DMS79 treated with DMSO at 0.1 percent for 48 hours (cell line): ENCODE measurements at regions not wholly inside any gene's neighbourhood (a gene's known extent, or its start where the extent isn't known, plus 50 kb on each side); places are given as distances from the start of the nearest gene placed in this dataset.

ENCODE experiments used
- DNase-seq: peaks from one replicate; lab custom pipeline; 2025; lab: John Stamatoyannopoulos, UW

DNA sequence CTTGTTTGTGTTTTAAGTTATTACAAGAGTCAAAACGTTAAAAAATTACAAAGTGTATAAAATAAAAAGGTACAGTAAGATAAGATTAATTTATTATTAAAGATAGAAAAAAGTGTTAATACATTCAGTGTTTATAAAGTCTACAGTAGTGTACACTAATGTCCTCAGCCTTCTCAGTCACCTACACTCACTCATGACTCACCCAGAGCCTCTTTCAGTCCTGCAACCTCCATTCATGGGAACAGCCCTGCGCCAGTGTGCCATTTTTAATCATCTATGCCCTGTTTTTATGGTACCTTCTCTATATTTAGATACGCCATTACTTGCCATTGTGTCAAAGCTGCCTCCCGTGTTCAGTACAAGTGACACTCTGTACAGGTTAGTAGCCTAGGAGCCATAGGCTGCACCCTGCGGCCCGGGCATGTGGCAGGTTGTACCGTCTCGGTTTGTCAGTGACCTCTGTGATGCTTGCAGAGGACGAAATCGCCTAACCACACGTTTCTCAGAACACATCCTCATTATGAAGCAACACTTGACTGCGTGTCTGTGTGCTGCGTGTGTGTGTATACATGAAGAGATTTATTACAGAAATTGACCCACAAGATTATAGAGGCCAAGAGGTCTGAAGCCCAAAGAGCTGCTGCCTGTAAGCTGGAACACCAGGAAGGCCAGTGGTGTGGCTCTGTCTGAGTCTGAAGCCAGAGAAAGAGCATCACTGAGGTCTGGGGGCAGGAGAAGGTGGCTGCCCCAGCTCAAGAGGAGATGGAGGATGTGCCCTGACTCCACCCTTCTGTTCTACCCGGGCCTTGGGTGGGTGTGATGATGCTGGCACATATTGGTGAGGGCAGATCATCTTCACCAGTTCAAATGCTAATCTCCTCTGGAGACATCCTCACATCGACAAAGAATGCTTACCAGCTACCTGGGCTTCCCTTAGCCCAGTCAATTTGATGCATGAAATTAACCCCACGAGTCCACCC, 116.6 kb upstream of the C14orf180 start:
- DNase-seq = peak; percentile 43

DNA sequence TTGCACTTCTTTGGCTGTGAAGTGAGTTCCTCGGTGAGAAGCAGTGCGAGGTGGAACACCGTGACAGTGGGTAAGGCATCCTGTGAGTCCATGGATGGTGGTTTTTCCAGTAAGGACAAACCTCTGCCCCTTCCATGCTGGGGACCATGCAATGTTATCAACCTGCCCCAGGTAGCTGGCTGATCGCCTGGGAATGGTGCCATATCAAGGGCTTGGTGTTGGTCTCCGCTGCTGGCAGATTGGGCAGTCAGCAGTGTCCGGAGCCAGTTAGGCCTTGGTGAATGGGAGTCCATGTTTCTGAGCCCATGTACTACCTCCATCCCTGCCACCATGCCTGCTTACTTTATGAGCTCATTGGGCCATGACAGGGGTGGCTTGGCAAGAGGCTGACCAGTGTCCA, 114.7 kb upstream of the C14orf180 start:
- DNase-seq = no peak

DNA sequence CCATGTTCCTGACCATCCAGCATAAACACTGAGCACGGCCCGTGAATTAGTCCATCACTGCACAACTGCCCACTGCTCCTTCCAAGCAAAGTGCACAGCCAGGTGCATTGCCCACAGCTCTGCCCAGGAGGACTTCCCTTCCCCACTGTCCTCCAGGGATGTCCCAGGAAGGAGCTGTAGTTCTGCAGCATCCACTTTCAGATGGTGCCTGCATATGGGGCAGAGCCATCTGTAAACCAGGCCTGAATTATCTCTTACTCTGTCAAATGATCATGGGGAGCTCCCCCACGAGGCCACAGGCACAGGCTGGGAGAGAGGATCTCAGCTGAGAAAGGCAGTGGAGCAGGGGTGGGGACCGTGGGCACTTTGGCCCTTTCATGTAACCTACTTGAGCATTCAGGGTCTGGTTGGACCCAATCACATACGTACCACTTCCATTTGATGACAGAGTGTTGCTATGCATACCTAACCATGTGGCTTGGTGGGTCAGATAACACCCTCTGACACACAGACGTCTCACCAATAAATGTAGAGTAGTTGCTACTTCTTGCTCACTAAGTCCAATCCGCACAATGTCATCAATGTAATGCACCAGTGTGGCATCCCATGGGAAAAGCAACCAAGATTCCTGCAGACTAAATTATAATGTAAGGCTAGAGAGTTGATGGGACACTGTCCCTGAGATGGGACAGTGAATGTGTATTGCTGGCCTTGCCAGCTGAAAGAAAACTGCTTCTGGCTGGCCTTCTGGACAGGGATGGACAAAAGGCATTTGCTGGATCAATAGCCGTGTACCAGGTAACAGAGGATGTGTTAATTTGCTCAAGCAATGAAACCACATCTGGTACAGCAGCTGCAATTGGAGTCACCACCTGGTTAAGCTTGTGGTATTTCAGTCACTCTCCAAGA, 113.8 kb upstream of the C14orf180 start:
- DNase-seq = no peak

DNA sequence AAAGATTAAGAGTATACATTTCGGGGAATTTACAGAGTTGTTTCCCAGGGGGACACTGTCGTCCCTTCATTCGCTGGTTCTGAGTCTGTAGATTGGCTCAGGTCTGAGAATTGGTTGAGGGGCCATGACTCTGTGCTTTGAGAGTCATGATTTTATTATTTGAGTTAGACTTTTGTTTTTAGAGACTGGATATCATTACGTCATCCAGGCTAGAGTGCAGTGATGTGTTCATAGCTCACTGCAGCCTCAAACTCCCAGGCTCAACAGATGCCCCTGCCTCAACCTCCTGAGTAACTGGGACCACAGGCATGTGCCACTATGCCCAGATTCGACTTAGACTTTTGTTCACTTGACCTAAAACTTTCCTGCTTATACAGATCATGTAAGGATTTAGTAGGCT, 112.3 kb upstream of the C14orf180 start:
- DNase-seq = no peak

DNA sequence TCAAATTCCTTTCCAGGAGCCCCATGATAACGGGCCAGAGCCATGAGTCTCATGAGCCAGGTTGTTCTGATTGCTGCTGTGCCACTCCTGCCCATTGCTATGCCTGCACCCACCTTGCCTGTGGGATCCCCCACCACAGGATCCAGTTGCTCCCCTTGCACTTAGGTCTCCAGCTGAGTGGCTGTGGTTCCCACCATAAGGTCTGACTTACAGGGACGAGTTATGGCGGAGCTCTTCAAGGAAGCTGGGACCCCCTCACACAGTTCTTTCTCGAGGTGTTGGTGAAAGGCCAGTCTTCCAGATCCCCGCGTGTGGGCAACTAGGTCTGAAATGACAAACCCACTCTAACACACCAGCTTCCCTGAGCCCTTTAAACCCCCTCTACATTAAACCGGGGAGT, 111.9 kb upstream of the C14orf180 start:
- DNase-seq = no peak

DNA sequence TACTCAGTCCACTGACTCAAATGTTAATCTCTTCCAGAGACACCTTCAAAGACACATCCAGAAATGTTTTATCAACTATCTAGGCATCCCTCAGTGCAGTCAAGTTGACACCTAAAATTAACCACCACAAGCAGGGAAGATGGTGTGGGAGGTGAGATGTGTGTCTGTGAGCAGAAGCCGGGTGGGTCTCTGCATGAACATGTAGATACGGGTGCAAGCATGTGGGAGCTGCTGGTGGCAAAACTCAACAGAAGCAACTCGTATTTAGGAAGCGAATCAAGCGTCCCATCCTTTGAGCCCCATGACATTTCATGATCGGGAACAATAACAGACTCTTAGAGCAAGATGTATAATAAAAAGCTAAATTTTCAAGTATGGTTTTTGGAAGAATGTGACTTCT, 110.0 kb upstream of the C14orf180 start:
- DNase-seq = no peak

DNA sequence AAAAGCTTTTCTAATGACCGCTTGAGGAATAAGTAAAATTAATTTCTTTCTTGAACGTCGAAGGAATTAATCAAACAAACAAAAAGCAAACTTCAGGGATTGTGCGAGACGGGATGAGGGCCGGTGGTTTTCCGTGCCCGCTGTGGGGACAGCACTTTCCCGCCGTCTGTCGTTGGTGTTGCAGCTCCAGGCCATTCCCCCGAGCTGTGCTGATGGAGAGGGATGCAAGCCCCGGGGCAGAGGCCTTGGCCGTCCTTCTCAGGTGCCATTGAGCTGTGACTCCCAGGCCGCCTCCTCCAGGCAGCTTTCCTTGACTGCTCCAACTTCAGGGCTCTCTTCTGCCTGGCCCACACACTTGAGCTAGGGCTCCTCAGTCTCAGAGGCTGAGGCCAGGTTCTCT, 109.0 kb upstream of the C14orf180 start:
- DNase-seq = no peak

DNA sequence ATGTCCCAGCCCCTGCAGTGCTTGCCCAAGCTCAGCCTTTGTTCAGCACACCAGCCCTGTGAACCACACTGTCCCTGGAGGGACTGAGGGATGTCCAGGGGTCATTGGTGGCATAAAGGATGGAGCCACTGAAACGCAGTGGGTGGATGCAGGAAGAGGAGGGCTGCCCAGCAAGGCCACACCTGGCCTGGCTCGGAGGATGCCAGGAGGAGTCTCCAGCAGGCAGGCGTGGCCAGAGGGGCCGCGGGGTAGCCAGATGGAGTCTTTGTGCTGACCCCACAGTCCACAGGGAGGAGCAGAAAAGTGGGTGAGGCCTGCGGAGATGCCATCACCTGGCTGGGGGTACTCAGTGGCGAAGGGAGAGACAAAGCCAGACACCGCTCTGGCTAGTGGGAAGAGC, 108.5 kb upstream of the C14orf180 start:
- DNase-seq = no peak

DNA sequence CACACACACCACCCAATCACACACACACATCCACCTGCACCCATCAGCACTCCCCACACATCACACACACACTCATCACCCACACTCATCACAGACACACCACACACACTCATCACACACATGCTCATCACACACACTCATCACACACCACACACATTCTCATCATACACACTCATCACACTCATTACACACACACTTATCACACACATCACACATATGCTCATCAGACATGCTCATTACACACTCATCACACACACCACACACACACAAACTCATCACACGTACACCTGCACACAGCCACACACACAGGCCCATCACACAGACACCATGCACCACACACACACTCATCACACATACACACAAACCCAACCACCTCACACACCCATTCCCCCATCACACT, 107.5 kb upstream of the C14orf180 start:
- no peak for DNase-seq

DNA sequence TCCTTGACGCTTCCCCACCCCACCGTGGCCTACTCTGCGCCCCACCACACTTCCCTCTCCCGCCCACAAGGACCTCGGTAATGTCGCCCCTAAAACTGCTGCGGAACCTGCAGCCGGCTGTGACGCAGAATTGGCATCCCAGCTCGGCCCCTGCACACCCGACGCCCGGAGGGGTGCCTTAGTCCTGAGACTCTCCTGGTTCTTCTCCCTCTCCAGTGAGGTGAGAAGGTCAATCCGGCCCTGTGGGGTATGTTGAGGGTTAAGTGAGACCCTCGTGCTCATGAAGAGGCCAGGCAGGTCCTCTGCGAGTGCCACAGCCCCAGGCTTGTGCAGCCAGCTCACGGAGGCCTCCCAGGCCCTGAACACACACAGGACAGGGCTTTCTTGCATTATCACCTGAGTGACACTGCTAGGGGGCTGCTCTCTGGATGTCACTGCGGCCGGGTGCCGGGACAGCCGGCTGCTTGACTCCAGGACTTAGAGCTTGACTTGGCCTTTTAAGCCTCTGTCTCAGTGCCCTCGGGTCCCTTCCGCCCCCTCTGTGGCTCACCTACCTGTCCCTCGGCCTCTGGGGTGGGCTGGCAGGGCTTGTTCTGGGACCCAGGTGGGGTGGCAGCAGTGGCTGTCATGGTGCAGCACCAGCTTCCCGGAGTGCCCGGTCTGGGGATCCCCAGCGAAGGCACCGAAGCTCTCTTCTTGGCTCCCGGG, 106.9 kb upstream of the C14orf180 start:
- DNase-seq = no peak

DNA sequence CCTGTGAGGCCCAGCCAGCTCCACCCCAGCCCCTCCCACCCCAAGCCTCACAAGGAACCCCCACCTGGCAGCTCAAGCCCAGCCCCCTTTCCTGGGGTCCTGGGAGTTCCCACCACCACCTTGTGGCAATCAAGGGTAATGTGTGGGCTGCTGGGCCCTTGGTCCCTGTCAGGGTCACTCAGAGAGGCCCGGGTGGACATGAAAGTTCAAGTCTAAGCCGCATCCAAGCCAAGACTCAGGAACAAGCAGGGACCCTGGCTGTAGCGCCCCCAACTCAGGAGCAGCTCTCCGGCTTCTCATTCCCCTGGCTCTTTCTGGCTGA, 106.4 kb upstream of the C14orf180 start:
- no peak for DNase-seq

DNA sequence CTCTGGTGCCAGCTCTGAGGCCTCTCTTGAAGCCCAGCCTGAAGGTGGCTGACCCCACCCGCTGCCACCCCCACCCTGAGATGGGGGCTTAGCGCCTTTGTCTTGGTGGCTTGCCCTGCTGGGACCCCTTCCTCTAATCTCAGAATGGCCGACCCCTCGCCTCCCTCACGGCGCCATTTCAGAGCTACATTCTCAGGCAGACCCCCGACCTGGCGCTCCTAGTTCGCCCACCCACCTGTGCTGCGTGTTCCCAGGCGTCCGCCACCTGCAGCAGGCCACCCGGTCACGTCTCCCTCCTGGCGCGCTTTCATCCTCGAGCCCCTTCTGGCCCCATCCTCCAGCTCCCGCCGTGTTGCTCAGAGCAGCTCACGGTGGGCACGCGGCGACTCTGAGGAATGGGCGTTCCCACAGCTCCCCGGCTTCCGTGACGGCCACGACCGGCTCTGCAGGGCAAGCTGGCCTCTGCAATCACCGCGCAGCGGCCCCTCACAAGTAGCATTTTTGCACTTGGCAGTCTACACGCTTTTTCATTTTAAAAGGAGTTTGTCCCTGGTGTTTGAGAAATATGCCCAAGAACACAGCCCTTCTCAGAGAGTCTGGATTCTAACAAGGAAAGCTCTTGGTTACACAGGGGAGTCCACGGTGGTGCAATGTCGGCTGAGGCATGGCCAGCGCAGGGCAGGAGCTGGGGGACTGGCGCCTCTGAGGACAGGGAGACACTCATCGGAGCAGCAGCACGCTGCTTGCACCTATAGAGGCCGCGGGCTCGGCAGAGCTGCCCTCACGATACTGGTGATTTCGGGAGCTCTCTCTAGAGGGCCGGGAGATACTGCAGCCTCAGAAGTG, 105.7 kb upstream of the C14orf180 start:
- no peak for DNase-seq

DNA sequence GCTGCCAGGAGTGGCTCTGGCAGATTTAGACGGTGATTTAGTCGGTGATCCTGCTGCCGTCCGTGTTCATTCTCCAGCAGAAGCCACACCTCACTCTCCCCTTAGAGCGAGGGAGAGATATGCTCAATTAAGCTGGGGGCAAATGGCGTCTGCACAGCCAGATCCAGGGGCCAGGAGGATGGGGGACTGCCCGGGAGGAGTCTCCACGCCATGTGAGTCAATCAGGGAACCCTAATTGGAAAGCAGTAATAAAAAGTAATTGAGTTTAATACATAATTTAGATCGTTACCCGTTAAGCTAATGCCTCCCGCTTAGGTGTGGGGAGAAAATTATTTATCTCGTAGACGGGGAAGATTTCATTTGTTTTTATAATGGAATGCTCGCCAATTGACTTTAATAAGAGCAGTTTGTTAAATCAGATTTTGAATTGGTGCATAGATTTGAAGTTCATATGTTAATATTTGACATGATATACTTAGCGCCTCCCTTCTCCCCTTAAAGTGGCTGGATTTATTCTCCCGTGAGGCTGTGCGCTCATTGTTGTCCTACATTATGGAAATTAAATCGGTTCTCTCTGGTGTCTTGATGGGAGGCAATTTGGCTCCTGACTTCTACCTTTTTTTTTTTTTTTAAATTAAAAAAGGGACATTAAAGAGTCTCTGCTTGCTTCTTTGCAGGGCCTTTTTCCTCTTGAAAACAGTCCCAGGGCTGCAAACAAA, 104.9 kb upstream of the C14orf180 start:
- no peak for DNase-seq

DNA sequence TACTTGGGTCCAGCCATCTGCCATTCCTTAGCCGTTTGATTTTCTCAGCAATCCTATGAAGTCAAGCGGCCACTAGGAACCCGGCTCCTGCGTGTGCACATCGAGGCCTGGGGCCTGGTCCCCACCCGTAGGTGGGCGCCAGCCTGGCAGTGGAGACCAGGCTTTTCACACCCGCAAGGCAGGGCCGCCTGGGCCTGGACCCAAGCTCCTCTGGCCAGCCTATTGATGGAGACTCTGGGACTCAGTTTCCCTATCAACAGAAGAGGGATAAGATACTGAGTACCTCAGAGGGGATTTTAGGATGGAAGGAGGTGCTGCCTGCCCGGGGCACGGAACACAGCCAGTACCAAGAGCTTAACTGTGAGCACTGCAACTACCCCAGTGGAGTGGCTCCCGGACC, 104.3 kb upstream of the C14orf180 start:
- no peak for DNase-seq

DNA sequence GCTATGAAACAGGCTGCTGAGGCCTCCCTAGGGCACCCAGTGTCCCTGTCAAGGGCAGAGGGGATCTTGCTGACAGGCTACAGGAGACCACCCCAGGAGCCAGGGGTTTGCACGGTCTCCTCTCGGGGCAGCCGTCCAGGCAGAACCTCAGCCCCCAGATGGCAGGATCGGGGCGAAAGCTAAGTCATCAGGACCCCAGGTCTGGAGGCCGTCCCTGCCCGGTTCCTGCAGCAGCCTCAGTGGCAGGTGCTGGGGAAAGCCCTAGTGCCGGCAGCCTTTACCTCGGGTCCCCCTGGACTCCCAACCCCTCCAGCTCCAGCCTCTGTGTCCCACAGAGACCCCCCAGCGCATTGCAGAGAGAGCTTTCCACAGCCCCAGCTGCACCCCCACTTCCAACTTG, 103.8 kb upstream of the C14orf180 start:
- no peak for DNase-seq

DNA sequence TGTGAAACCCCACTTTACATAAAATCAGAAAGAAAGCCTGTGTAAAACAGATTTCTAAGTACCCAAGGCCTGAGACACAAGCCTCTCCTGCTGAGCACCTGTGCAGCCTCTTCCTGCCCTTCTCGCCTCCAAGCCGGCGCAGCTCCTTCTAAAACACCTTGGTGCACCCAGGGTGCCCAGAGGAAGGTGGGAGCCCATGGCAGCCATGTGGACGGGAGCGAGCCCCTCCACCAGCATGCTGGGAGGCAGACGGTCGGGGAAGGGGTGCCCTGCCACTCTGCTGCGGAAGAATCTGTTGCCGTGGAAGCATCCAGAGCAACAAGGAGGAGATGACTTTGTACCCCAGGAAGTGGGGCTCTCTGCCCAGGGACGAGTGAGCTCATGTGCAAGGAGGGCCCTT, 103.1 kb upstream of the C14orf180 start:
- DNase-seq = no peak

DNA sequence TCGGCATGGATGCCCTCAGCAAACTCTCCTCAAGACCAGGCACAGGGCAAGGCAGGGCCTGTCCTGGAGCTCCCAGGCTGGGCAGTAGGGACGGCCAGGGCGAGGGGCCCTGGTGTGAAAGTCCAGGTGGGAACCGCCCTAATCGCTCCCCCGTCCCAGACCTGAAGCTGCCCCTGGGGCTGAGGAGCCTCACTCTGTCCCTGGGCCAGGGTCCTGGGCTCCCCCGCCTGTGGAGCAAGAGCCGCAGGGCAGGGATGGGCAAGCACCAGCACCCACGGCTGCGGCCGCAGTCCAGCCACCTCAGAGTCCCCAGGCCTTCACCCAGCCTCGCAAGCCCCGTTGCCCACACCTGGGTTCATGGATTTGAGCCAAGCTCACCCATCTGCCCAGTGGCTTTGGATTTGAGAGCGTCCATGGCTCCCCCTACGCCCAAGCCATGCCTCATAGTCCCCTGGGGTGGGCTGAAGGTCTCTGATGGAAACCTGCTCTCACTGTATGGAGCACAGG, 102.4 kb upstream of the C14orf180 start:
- DNase-seq = no peak

DNA sequence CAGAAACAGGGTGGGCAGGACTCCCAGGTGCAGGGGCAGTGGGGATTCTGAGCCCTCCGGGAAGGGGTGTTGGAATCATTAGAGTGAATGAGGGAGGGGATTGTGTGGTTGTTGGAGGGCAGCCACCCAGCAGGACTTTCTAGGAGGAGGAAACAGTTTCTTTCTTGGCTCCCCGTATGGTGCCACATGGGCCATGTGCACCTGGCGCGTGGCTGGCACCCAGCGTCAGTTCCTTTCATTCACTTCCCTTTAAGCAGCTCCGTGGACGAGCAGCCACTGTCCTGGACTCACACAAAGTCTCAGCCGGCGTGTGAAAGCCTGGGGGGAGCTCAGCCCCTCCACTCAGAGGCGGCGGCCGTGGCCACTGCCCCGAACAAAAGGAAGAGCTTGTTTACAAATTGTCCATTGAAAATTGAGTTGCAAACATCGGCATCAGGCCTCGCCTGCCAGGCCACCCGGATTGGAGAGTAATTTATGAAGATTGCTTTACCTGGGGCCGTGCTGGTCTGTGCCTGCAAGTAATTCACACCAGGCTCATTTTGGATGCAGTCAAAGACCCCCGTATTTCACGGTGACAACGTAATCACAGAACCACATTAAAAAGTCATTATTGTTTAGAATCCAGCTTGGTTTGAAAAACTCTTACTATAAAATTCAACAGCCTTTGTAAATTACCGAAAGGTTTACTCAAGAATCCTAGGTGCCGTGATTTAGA, 101.7 kb upstream of the C14orf180 start:
- no peak for DNase-seq

DNA sequence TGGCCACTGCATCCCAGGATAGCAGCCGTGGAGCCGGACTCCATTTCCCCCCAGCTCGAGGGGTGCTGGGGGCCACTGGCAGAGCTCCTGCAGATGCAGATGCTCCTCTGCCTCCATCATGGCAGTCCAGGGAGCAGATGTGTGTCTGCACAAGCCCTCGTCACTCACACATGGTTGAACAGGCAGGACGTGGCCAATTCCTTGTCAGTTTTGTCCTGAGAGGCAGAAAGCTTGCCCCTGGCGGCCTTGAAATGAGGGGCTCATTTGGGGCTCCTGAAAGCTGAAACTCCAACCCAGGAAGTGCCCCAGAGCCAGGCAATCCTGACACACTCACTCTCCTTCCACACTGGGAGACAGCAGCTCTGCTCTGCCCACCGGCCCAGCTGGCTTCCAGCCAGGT, 100.9 kb upstream of the C14orf180 start:
- peak; percentile 28 for DNase-seq

DNA sequence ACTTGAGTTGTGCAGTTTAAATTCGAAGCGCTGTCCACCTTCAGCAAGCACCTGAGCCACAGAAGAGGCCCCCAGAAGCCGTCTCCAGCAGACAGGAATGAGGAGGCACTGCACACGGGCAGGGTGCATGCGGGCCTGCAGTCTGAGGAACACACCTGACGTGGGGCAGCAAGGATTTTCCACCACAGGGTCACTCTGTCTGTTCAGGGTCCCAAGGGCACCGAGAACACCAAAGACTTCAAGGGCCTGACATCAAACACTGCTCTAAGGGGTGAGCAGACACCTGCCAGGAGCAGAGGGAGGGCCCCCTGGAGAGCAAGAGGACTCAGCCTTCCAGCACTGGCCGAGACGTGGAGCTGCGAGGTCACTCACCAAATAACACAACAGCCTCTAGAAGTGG, 99.7 kb upstream of the C14orf180 start:
- DNase-seq = no peak
